NCI-H748 treated with DMSO at 0.1 percent for 48 hours (cell line): ENCODE measurements at regions not wholly inside any gene's neighbourhood (a gene's known extent, or its start where the extent isn't known, plus 50 kb on each side); places are given as distances from the start of the nearest gene placed in this dataset.
A peak's percentile ranks its signal among the peaks of the same experiment; 100 is the strongest.
"Not testable (repeated sequence)": the region's sequence is repeated elsewhere in the genome, so short reads cannot be mapped to it uniquely, and the experiment has no call there.

Experiments
- DNase-seq: peaks from one replicate; lab custom pipeline; 2025; lab: John Stamatoyannopoulos, UW

DNA sequence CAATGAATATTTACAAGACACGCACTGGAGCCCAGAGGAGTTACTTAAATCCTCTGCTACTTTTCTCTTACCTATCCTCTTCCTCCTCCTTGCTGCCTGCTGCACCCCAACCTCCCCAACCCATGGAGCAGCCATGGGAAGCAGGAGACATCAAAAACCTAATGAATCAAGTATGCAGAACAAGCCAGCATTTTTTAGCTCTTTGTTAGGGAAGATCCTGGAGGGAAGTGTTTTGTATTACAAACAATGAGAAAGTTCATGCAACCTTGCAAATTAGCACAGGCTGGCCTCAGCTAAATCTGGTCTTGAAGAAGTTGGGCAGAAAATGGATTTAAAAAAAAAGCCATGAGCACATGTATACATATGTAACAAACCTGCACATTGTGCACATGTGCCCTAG is 498.8 kb downstream of the KIF4B start:
- DNase-seq = no peak

DNA sequence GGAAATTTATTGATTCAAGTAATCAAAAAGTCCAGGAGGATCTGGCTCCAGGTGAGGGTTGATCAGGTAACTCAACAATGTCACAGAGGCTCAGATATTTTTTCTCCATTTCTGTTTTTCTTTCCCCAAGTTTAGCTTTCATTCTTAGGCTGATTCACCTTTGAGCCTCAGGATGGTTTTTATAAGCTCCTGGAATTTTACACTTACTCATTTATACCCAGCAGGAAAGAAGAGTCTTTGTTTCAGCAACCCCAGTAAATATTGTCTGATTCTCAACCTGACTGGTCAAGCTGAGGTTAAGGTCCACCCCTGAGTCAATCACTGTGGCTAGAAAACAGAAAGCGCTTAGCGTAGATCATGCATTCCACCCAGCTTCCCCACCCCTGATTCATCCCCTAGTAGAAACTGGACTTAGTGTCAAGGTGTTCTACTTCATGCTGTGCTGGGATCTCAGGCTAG is 500.6 kb downstream of the KIF4B start:
- no peak for DNase-seq

DNA sequence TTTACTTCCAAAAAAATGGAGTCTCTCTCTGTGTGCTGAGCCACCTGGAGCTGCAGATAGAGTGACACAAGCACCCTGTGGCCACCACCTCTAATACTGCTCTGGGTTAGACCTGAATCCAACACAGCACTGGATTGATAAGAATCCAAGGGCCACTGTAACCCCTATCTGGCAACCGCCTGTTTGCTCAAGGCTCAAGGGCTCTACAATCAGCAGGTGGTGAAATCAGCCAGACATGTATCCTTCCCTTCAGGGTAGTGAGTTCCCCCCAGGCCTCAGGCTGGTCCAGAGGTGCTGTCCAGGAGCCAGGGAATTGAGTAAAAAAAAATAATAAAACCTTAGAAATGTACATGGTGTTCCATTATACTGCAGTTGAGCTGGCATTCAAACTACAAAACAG is 509.0 kb downstream of the KIF4B start:
- no peak for DNase-seq

DNA sequence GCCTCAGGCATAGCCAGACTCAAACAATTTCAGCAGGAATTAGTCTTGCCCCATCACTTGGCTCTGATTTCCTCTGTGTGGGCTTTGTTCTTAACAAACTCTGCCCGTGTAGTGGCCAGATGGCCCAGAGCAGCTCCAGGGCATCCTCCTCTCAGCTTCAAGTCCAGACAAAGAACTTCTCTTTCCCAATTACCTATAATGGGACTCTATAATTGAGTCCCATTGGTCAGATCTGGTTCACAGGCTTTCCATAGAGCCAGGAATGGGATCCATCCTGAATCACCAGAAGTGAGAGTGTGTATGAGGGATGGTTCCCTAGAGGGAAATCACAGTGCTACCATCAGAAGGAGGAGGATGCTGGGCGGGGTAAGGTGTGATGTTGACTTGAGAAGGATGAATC is 515.8 kb downstream of the KIF4B start:
- no peak for DNase-seq

DNA sequence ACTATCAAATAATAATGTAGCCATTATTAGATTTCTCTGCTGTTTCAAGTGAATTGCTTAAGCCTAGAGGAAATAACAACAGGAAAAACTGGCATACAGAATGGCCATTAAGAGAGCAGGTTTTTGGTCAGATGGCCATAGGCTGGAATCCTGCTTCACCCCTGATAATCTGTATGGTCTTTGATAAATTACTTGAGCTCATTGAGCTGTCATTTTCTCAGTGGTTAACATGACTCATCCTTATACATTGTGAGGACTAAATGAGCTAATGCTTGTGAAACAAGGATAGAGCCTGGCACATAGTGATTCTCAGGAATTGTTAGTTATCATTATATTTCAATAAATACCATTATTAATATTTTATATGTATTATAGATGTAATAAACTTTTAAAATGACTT is 516.5 kb downstream of the KIF4B start:
- no peak for DNase-seq

DNA sequence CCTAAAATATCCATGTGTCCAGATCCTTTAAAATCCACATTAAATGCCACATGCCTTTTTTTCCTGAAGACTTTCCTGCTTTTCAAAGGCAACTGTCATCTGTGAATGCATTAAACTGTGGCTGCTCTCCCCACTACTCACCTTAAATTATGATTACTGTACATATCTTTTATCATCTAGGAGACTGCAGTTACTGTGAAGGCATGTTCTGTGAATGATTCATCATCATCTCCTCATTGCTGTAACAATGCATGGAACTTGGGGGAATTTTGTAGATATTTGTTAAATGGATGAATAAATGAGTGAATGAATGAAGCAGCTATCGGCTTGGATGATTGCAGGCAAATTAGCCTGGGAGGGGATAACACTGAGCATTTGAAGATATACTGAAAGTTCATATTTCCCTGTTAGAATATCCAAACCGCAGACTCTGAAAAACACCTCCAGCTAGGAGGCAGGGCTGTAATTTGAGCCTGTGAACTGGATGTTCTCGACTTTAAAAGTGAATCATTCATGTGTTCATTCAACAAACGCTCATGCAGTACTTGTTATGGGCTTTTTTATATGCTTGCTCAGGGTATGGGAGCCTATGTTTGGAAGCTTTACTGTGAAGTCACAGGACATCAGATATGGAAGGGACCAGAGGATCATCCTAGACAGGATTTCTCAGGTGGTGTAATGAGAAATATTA is 519.2 kb downstream of the KIF4B start:
- DNase-seq = no peak

DNA sequence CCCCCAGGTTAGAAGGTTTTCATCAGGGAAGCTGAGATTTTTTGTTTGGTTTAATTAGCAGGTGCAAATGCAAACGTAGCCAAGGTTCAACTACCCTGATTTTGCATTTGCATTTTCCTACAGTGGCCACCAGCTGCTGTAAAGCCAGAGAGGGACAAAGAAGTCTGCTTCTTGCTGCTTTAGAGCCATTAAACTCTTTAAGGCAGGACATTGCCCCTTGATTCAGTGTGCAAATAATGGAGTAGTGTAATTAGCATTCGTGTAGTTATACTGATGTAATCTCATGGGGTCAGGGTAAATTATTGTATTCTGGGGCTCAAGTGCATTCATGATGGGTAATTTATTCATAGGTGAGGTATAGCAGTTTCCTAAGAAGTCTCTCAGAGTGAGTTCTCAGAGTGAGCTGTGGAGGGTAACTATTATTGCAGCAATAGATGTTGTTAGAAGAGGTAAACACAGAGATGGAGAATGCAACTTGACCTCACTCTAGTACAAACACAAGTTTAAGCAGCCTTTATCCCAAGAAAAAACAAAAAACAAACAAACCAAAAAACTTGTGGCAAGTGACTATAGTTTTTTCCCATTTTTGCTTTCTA is 526.5 kb downstream of the KIF4B start:
- DNase-seq = peak; percentile 82

DNA sequence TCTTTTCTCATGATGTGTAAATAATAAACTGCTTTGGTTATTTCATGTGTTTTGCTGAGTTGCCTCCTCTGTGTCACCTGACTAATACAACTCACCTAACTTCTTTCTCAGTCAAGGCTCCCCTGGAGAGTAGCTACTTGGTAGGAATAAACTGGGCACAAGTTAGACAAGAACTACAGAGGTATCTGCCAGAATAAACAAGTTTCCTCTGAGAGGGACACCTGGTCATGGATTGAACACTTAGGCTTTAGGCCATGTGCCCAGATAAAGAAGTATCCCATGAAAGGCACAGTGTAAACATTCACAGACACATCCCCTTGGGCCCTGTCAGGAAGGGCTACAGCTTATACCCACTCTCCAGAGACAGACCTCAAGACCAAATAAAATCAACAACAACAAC is 532.5 kb downstream of the KIF4B start:
- no peak for DNase-seq

DNA sequence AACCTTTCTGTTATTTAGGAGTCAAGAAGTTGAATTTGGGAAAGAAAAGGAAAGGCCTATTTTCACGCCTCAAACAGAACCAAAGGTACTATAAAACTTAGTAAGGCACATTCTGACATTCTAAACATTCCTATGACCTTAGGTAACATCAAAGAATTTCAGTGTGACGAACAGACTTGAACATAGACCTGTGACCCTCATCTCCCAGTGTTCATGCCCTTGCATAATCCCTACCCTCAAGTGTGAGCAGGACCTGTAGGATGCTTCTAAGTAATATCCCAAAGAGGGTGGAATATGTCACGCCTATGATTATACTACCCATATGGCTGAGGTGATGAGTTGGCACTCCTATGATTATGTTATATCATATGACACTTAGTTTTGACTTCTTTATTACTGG is 540.9 kb downstream of the KIF4B start:
- no peak for DNase-seq

DNA sequence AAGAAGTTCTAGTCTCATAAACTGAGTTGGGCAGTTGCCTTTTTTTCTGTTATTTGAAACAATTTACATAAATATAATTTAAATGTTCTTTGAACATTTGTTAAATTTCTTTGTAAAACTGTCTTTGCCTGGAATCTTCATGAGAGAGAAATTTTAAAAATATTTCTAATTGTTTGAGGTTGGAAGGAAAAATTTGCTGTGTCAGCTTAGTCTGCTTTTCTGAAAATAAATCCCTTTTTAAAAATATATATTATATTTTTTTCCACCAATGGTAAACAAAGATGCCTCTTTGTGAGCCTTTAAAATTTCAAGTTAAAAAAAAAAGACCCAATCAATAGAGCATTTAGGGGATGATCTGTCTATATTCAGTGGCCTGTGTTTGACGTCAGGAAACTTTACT is 542.7 kb downstream of the KIF4B start:
- no peak for DNase-seq

DNA sequence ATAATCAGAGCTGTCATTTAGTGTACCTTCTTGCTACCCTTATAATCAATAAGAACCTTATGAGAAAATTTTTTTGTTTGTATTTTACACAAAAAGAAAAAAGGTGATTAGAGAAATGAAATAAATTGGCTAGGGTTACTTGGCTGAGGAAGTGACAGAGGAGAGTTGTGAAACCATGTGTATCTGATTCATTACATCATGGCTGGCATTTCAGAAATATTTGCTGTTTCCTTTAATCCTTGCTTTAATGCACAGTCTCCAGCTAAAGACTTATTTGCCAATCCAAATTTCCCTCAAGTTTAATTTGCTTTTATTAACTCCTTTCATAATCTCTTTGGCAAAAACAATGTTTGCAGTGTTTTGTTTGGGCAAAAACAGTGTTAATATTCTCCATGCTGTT is 543.1 kb downstream of the KIF4B start:
- DNase-seq = no peak

DNA sequence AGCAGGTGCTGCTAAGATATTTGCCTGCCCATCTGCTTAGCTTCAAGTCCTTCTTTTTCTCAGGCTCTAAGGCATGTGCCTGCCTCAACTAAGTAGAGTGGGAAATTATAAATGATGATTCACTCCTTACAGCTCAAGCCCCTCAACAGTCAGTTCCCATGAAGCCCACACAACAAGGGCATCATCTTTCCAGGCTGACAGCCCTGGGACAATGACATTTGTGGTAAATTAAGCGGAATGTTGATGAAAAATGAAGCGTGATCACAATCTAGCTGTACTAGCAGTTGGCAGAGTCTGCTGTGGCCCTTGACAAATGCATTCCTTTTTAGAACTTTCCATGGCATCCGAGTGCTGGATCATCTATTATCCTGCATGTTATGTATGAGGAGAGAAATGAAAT is 548.6 kb downstream of the KIF4B start:
- no peak for DNase-seq

DNA sequence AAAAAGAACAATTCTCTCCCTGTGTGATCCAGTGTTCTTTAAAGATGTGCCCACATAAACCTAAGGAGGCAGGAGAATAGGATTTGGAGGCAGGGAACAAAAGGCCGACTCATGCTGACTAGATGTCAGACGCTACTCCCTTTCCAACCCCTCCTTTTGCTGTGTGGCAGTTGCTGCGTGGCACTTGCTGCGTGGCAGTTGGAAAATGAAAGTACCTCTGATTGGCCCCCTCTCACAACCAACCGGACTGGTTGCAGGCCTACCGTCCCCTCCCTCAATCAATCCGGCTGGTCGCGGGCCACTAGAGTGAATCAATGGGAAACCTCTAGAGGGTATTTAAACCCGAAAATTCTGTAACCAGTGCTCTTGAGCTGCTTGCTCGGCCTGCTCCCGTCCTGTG is 551.0 kb downstream of the KIF4B start:
- DNase-seq = no peak

DNA sequence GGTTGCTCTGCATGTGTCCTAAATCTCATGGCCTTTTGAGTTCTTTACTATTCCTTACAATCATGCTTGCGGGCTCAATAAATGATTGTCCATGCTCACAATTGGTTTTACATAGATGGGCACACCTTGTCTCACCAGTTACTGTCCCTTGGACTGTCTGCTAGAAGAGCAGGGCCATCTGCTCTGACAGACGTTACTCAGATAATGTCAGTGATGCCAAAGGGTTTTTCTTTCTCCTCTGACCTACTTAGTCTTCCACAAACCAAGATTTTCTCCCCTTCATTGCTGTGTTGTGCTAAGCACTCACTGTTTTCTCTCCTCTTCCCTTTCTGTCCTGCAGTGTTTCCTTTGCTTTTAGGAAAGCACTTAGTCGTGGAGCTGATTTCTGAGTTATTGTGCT is 562.3 kb downstream of the KIF4B start:
- no peak for DNase-seq

DNA sequence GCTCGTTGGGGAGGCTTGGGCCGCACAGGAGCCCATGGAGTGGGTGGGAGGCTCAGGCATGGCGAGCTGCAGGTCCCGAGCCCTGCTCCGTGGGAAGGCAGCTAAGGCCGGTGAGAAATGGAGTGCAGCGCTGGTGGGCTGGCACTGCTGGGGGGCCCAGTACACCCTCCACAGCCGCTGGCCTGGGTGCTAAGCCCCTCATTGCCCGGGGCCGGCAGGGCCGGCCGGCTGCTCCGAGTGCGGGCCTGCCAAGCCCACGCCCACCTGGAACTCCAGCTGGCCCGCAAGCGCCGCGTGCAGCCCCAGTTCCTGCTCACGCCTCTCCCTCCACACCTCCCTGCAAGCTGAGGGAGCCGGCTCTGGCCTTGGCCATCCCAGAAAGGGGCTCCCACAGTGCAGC is 573.3 kb downstream of the KIF4B start:
- DNase-seq = not testable (repeated sequence)

DNA sequence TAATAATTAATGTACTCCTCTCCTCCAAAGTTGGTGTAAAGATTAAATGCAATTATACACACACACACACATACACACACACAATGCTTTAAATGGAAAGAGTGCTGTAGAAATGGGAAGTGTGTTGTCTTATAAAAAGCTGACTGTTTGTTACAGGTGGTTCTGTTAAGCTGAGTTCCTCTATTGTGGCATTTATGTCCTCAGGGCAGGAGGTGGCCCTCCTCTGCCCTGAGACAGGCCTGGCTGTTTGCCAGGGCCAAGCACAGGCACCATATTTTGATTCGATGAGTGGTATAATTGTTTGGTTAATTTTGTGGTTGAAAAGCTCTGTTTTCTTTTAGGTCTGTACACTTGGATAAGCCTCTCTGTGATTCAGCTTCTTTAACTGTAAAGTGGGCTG is 573.9 kb downstream of the KIF4B start:
- DNase-seq = peak; percentile 81

DNA sequence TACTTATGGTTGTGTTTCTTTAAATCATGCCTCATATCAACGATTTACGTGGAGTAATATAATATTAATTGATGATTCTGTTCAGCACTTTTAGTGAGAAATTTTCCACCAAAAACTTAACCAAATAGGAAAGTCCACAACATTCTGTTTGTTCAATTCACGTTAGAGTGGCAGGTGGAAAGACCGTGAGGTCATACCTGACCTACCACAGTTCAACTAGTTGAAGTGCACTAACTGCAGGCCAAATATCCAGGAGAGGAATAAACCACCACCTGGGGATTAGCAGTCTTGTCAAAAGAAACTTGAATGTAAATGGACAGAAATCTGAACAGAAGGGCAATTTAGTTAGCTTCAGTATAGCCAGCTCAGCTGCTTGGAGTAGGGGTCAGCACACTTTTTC is 577.7 kb downstream of the KIF4B start:
- no peak for DNase-seq

DNA sequence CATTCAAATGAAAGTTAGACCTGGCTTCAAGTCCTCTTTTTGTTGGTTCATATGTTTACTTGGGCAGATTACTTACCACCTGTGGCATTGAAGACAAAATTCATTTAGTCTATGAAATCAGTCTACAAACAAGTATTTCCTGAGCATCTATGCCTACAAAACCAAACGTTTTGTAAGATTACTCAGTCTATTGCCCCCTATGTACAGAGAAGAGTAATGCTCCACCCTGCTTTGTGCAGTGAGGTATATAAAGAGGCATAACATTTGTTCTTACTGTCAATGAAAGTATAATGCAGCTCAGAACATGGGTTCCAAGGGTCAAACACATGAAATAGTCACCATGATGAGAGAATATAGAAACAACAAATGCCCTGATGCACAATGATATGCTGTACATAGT is 580.7 kb downstream of the KIF4B start:
- DNase-seq = no peak

DNA sequence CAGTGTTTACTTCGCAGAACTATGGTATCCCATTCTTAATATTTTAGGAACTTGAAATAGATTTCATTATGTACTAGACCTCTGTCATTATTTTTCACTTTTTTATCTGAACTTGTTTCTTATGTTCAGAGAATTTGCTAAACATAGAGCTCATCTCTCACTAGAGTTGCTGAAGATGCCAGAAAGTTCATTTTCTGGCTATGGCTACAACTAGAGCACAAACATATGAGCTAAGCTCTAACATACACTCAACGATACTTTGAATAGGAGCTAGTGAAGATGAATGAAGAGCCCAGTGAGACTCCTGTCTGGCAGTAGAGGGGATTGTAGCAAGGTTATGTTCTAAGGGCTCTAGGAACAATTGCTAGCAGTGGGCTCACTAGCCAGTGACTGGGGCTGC is 582.2 kb downstream of the KIF4B start:
- DNase-seq = no peak

DNA sequence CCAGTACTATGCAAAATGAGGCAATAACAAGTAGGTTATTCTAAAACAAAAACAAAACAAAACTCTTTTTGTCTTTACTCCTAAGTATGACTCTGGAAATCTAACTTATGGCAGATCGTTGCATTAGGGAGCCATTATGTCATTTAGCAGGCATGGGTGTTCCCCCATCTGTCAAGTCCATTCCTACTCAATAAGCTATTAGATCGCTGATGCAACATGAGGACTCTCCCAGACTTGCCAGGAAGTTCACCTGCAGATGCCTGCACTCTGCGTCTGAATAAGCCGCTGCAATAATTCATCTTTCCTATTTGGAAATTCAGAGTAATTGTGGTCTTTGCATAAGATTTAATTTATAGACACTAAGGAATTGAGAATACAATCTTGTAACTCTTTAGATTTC is 585.0 kb downstream of the KIF4B start:
- DNase-seq = no peak

DNA sequence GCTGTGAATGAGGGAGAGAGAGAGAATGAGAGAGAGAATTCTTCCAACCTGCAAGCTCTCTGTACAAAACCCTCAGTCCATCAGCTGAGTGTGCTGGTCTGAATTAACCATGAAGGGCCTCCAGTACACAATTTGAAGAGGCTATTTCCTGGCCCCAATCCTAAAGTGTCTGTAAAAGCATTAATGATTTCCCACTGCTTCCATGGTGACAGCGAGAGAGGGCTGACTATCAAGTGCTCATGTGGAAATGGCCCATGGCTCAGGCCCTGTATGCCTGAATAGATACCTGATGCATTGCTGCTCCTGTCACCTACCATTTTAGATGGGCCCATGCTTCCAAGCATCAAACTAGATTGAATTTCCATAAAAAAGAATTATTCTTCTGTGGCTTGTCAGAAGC is 592.4 kb downstream of the KIF4B start:
- DNase-seq = peak; percentile 70

DNA sequence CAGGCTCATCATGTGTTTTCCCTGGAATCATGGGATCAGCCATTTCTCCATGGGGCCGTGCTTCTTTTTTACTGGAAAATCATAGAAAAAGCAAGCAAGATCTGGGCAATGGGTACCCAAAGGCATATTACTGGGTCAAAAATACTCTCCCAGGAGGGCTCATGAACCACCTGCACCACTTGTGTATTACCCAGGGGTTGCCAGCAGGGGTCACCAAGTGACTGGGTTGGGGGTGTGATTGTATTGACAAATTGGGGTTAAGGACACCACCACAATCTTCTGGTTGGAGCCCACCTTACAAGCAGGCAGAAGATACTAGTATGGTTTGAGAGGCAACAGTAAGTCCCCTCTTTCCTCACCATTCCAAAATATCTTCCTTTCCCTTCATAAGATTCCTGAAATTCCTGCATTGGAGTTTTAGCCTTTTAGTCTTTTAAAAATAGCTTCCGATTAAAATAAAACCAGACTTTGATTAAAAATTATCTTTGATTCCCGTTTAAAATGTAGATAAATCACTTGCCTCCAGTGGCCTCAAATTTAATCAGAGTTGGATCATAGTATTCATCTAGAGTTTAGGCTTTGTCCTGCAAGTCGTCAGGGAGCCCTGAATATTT is 603.3 kb downstream of the KIF4B start:
- DNase-seq = peak; percentile 13

DNA sequence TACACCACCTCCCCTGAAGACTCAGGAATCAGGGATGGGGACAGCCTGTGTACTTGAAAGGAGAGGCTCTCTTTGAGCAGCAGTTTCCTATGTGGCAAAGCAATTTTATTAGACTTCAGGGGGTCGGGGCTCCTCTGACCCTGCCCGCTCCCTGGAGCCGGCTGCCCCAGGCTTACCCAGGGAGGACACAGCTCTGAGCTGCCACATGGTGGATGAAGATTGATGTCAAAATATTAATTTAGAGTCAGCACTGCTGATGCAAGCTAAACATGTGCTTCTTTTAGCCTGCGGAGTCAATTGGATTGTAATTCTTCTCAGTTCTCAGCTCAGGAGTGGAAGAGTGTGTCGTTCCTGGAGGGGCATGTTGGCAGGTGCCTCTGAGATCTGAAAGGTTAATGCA is 606.1 kb downstream of the KIF4B start:
- no peak for DNase-seq
